Retina (tissue), 1 donor: ENCODE measurements at regions not wholly inside any gene's neighbourhood (a gene's known extent, or its start where the extent isn't known, plus 50 kb on each side); places are given as distances from the start of the nearest gene placed in this dataset.
A peak's percentile ranks its signal among the peaks of the same experiment; 100 is the strongest.

Experiments
- DNase-seq: peaks from one replicate; pipeline ENCODE4 v3.0.0-alpha.2; 2016

DNA sequence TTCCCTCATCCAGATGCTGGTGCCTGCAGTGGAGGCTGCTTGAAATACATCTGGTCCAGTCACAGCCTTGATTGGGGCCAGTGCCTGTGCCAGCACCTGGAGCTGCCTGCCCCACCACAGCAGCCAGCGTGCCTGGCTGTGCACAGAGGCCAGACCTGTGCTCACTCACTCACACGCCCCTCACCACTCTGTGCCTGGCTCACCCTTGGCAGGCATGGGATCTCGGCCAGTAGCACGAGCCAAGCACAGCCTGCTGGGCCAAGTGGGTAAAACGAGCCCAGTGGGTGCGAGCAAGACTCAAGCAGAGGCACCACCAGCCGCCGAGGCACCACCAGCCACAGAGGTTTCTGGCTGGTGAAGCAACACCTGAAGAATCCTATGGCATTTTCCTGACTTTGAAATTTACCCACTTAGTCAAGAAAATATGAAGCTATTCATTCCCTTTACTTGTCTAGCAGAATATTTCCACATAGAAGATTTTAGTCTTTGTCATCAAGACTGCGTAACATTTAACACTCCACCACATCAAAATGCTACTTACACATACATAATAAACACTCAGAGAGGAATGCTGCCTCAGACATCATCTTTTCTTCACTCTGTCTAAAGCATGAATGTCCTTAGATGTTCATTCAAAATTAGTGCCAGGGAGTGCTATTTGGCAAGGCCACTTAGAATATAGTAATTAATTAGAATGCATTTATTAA, 424.3 kb upstream of the FAT3 start:
- no peak for DNase-seq

DNA sequence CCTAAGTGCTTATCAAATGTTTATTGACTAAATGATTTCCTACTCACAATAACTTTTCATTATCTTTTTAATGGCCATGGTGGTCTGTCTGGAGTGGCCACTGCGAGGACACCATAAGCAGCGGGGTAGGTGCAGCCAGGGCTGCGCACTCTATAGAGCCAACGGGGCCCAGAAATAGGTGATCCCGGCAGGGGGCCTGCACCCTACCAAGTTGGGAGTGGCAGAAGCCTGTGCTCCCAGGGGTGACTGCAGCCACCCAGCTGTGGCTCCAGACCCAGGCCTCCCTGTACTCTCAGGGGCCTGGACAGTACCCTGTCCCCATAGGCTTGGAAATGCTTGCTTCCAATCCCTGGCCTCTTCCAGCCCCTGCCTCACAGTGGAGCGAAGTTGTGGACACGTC, 426.4 kb upstream of the FAT3 start:
- DNase-seq, result no peak

DNA sequence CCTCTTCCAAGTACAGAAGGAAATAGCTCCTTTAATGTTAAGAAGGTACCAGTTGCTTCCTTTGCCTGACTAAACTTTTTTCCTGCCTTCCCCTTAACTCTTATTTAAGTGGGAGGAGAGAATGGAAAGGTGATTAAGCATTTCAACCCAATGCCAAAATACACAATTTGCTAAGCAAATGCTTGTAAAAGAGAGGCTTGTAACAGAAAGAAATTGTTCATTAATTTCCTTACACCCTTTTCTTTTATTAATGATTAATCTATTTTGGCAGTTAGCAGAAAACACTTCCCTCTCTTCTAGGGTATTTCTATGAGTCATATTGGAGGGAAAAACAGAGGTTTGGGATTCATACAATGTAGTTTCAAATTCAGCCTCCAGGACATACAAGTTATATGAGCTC, 427.6 kb upstream of the FAT3 start:
- no peak for DNase-seq

DNA sequence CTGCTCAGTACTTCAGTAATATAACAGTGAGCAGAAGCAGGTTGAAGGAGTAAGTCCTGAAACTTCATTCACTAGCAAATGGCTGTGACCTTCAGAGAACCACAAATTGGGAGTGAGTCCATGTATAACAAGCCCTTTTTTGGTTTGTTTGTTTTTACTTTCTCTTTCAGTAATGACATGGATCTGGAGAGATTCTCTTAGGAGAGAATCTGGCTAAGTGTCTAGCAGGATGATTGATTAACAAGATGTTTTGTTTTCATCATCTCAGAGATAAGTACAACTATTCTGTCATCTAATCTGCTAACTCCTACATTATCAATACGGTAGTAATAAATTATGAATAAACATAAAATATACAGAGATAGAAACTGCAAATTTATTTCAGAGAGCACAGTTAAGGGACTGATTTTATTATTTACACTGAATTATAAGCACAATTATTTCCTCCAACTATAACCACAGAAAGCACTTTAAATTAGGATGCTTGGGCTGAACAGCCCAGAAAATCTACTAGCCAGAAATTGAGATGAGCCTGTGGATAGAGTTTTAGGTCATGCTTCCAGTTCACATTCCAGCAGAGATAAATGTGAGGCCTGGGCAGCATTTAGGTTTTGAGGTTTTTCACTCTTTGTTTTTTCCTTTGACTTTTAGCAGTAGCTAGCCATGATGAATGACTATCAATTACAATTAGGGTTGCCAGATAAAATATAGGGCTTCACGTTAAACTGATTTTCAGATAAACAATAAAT, 429.3 kb upstream of the FAT3 start:
- DNase-seq, result no peak

GRCh38 chr11:91794146-91794545, 430.5 kb upstream of the FAT3 start:
- no peak for DNase-seq

DNA sequence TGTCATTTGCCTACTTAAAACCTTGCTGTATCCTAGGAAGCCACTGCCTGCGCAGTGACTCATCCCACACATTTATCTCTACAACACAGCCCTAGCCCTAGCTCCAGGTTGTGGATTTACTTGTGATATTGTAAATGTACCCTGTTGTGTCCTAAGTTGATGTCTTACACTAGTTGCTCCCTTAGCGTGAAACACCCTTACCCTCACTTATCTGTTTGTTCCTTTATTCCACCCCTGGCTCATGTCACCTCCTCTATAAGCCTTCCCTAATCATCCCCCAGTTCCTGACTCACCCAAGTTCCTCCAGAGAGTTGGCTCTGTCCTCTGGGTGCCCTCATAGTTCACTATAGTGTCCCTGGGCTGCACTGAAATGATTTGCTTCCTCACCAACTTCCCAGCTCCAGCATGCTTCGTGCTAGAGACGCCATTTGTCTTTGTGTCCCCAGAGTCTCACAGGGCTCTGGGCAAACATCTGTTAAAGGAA, 431.8 kb upstream of the FAT3 start:
- no peak for DNase-seq

- no peak for DNase-seq
Measured at GRCh38 chr11:91791171-91791468, 433.5 kb upstream of the FAT3 start.

DNA sequence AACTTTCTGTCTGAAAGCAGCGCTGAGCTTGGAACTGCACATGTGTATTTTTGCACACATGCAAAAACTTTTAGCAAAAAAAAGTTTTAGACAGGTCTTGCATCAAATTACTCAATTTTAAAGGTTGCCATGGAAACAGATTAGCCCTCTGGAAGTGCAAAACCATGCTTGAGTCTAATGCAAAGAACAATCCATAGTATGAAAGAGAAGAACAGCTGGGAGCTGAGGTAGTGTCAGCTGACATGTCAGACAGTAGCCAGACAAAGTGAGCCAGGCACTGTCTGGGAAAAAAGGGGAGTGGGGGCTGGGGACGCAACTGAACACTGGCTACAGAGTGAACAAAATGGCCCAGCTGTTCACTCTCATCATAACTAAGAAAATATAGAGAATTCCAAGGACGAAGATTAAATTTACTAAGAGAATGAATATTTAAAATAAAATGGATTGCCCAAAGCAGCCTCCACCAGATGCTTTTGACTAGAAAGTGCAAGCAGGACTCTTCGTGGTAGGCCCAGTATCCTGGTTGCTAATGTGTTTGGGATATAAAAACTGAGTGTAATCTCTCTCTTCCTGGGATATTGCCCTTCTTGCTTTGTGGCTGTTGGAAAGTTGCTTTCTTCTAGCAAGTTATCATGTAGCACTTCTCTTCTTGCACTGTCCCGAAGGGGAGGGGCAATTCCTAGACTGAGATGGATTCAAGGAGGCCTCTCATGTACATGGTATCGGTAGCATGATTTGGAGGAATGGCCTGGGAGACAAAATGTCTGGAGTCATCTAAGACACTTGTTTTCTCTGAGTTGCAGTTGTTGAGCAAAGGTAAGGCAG, 434.1 kb upstream of the FAT3 start:
- peak; percentile 44 for DNase-seq

DNA sequence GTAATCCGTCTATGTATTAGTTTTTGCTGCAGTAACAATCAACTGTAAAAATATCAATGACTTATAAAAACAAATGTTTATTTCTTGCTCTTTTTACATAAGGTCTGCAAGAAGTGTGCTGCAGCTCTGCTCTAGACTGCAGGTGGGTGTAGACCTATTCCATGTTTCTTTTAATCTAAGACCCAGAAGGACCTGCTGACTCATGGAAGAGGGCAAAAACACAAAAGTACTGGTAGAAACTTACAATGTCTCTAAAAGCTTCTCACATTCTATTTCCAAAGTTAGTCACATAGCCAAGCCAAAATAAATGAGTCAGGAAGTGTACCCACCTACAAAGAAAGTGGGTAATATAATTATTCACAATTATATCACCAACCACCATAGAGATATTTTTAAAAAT, 435.9 kb upstream of the FAT3 start:
- DNase-seq, result no peak

DNA sequence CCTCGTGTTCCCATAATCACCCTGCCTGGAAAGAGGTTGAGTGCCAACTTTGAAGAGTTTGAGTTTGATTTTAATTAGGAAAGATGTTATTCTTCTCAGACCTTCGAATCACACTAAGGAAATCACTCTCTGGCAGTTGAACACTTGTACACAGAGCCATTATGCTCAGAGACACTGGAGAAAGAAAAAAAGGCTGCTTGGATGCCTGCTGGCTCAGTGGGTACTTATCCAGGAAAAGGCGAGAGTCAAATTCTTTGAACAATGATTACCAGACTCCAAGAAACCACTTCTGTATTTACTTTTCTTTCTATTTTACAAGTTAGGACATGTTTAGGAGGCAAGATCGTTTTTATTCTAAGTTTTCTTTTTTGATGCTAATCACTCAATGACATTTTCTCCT, 438.5 kb upstream of the FAT3 start:
- DNase-seq, result no peak

GRCh38 chr11:91783173-91783572, 441.4 kb upstream of the FAT3 start:
- DNase-seq, result no peak

DNA sequence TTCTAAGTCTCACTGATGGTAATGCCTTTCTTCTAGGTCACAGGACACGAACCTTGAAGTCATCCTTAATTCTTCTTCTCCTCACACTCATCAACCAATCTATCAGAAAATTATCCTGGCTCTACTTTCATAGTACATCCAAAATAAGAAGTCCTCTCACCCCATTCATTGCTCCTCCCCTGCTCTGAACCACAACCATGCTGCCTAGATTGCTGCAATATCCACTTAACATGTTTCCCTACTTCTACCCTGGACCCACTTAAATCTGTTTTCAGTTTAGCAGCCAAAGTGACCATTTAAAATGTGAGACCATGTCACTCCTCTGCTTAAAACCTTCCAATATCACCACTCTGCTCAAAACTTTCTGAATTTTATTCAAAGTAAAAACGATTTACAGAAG, 445.9 kb upstream of the FAT3 start:
- no peak for DNase-seq

- no peak for DNase-seq
Measured at GRCh38 chr11:91776655-91777054, 448.0 kb upstream of the FAT3 start.

DNA sequence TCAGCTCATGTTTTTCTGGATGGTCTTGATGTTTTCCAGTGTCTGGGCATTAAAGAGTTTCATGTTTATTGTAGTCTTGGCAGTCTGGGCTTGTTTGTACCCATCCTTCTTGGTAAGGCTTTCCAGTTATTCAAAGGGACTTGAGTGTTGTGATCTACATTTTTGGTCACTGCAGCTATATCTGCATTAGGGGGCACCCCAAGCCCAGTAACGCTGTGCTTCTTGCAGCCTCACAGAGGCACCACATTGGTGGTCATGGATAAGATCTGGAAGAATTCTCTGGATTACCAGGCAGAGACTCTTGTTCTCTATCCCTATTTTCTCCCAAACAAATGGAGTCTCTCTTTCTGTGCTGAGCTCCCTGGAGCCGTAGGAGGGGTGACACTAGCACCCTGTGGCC, 451.5 kb upstream of the FAT3 start:
- DNase-seq, result no peak

DNA sequence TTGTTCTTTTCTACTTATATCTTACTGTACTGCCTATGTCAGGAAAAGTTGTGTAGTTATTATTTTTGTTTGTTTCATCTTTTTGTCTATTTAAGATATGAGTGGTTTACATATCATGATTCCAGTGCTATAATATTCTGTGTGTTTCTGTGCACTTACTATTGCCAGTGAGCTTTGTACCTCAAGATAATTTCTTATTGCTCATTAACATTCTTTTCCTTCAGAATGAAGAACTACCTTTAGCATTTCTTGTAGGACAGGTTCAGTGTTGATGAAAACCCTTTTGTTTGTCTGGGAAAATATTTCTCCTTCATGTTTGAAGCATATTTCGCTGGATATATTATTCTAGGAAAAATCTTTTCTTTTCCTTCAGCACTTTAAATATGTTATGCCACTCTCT, 452.7 kb upstream of the FAT3 start:
- DNase-seq, result no peak

- no peak for DNase-seq
Measured at GRCh38 chr11:91768783-91769182, 455.8 kb upstream of the FAT3 start.

GRCh38 chr11:91763331-91763730, 461.3 kb upstream of the FAT3 start:
- DNase-seq, result no peak

DNA sequence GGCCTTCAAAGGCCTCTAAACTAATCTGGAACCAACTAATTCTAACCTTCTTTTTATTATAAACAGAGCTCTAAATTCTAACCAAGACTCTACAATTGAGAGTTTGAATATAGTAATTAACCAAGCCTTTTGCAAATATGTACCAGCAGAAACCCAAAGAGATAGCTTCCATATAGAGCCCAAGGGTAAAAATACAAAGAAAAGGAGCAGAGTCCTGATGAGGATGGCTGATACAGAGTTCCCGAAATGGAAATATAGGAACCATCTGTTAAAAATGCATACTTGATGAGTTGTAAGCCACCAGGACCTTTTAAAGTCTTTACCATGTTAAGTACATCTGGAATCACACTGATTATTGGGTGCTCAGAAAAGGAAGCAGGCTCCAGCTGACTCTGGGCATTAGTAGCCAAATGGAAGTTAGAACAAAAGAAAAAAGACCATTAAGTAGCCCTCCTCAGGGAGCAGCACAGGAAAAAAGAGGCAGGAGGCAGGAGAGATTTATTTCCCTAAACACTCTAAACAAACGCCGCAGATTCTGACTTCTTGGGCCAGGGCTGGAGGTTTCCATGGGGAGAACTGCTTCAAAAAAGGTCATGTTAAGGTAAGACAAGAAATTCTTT, 463.1 kb upstream of the FAT3 start:
- DNase-seq, result no peak

DNA sequence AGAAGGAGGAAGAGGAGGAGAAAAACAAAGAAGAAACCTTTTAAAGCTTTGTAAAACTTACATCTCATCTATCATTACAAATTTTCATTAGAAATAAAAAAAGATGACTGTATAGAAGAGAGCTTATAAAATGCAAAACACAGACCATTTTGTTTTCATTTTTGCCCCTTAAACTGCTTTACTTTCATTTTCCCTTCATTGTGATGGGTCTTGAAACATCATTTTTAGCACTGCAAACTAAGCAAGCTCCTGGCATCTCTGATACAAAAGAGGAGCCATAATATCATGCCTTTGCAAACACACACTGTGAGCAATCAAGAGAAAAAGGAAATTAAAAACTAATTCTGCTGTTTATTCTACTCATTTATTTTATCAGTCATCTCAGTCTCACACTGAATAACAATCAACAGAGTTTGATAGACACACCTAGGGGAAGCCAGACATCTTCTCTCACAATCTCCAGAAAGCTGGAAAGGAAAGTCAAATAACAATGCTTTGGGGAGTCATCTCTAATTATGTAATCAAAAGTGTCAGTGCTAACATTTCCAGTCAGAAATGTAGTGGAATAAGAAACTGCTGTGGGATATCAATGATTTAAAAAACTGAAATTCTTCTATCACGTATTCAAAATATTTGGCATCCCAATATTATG, 467.7 kb upstream of the FAT3 start:
- DNase-seq, result no peak

- DNase-seq, result no peak
Measured at GRCh38 chr11:91755951-91756707, 468.5 kb upstream of the FAT3 start.

DNA sequence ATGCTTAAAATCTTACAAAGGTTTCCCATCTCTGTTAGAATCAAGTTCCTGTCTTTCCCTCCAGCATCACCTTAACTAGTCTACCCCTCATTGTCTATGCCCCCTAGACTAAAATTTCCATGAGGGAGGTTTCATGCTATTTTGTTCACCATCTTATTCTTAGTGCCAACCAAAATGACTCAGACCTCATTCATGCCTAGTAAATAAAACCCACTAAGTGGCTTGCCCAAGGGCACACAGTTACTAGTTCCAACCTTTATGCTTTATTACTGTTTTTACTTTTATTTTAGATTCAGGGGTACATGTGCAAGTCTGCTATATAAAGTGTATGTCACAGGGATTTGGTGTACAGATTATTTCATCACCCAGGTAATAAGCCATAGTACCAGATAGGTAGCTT, 469.1 kb upstream of the FAT3 start:
- DNase-seq, result no peak

GRCh38 chr11:91749251-91749650, 475.4 kb upstream of the FAT3 start:
- DNase-seq, result no peak
